Stimulated activated effector memory CD8-positive, alpha-beta T cell treated with anti-CD3 and anti-CD28 coated beads, Interleukin-12 subunit alpha, Interleukin-12 subunit beta, amount 100 ng/mL, for 72 hours (primary cell): ENCODE measurements at regions not wholly inside any gene's neighbourhood (a gene's known extent, or its start where the extent isn't known, plus 50 kb on each side); places are given as distances from the start of the nearest gene placed in this dataset.
"Not testable (repeated sequence)": the region's sequence is repeated elsewhere in the genome, so short reads cannot be mapped to it uniquely, and the experiment has no call there.

Experiments
- ATAC-seq: fragments of 150-1000 bp; cut with Tn5 transposase; 2 replicates; pipeline ENCODE4 v1.10.0; 2021
- DNase-seq, 2 donors: peaks; one replicate each; pipeline ENCODE4 v3.0.0; 2021 to 2022; ENCODE audit warnings: low spot score in 2 of 2
- H3K27ac Mint-ChIP-seq: one replicate; pipeline ENCODE4 v1.8.0; 2022; ENCODE audit warnings: mild to moderate bottlenecking, mixed read lengths
- H3K36me3 Mint-ChIP-seq: one replicate; pipeline ENCODE4 v1.8.0; 2022; ENCODE audit warnings: mild to moderate bottlenecking, mixed read lengths
- H3K4me1 Mint-ChIP-seq: one replicate; pipeline ENCODE4 v1.8.0; 2022; ENCODE audit warnings: mixed read lengths
- H3K4me3 Mint-ChIP-seq: one replicate; pipeline ENCODE4 v1.8.0; 2022; ENCODE audit warnings: mild to moderate bottlenecking, mixed read lengths
- H3K9me3 Mint-ChIP-seq: one replicate; pipeline ENCODE4 v1.8.0; 2022; ENCODE audit warnings: mixed read lengths

- H3K4me3 Mint-ChIP-seq: no peak overlapping the region
- no peaks in the 10 kb centered on the region for H3K9me3 Mint-ChIP-seq
- DNase-seq (no peak), ATAC-seq (no peak)
- H3K27ac Mint-ChIP-seq: no peak overlapping the region
- H3K36me3 Mint-ChIP-seq: no peaks in the 10 kb centered on the region
- no peaks in the 10 kb centered on the region for H3K4me1 Mint-ChIP-seq
Measured at GRCh38 chr14:21780429-21781084, 106.9 kb upstream of the OR4E1 start.

- Mint-ChIP-seq H3K27ac (no peak overlapping the region), H3K36me3 (peaks cover 5% of the 10 kb centered on the region), H3K4me1 (no peaks in the 10 kb centered on the region), H3K4me3 (no peak overlapping the region), H3K9me3 (no peaks in the 10 kb centered on the region)
- ATAC-seq (no peak), DNase-seq (no peak)
Measured at GRCh38 chr14:21771671-21772070, 98.1 kb upstream of the OR4E1 start.

- peak overlapping the region; percentile 32 for H3K27ac Mint-ChIP-seq
- no peaks in the 10 kb centered on the region for H3K9me3 Mint-ChIP-seq
- no peak for DNase-seq
- H3K4me3 Mint-ChIP-seq: peak overlapping the region; percentile 42
- no peaks in the 10 kb centered on the region for H3K4me1 Mint-ChIP-seq
- peaks cover 5% of the 10 kb centered on the region for H3K36me3 Mint-ChIP-seq
- ATAC-seq: no peak
Measured at GRCh38 chr14:21768875-21769257, 95.2 kb upstream of the OR4E1 start.

- peak; percentile 88 for ATAC-seq
- no peaks in the 10 kb centered on the region for H3K9me3 Mint-ChIP-seq
- H3K4me3 Mint-ChIP-seq: peak overlapping the region; percentile 42
- H3K36me3 Mint-ChIP-seq: peaks cover 5% of the 10 kb centered on the region
- DNase-seq: no peak
- peak overlapping the region; percentile 32 for H3K27ac Mint-ChIP-seq
- no peaks in the 10 kb centered on the region for H3K4me1 Mint-ChIP-seq
Measured at GRCh38 chr14:21768116-21768874, 94.7 kb upstream of the OR4E1 start.

GRCh38 chr14:21760360-21760759 is 86.7 kb upstream of the OR4E1 start:
- not testable (repeated sequence) for H3K9me3 Mint-ChIP-seq, H3K4me1 Mint-ChIP-seq, DNase-seq, H3K27ac Mint-ChIP-seq, H3K36me3 Mint-ChIP-seq, ATAC-seq, H3K4me3 Mint-ChIP-seq

- Mint-ChIP-seq H3K36me3 (no peaks in the 10 kb centered on the region), H3K4me1 (peaks cover 6% of the 10 kb centered on the region), H3K9me3 (no peaks in the 10 kb centered on the region), H3K4me3 (peak overlapping the region; percentile 38), H3K27ac (no peak overlapping the region)
- no peak for DNase-seq
- ATAC-seq: no peak
Measured at GRCh38 chr14:21749306-21749868, 75.8 kb upstream of the OR4E1 start.

GRCh38 chr14:21748869-21749303 is 75.3 kb upstream of the OR4E1 start:
- Mint-ChIP-seq H3K4me3 (peak overlapping the region; percentile 38), H3K4me1 (peaks cover 6% of the 10 kb centered on the region), H3K9me3 (no peaks in the 10 kb centered on the region), H3K36me3 (no peaks in the 10 kb centered on the region), H3K27ac (no peak overlapping the region)
- ATAC-seq (peak; percentile 85), DNase-seq (peak in 1 of 2 donors; percentile 12)

- Mint-ChIP-seq H3K27ac (no peak overlapping the region), H3K4me3 (peak overlapping the region; percentile 5)
Measured at GRCh38 chr14:21735639-21736307, 62.2 kb upstream of the OR4E1 start.

GRCh38 chr14:21735200-21735599 is 61.6 kb upstream of the OR4E1 start:
- Mint-ChIP-seq H3K36me3 (no peaks in the 10 kb centered on the region), H3K4me1 (no peaks in the 10 kb centered on the region), H3K9me3 (no peaks in the 10 kb centered on the region), H3K4me3 (peak overlapping the region; percentile 5), H3K27ac (no peak overlapping the region)
- no peak for ATAC-seq
- DNase-seq: no peak

More at GRCh38 chr14:21735639-21736307, 62.2 kb upstream of the OR4E1 start:
- ATAC-seq: peak; percentile 74
- Mint-ChIP-seq H3K36me3 (no peaks in the 10 kb centered on the region), H3K9me3 (no peaks in the 10 kb centered on the region), H3K4me1 (no peaks in the 10 kb centered on the region)
- DNase-seq: no peak

GRCh38 chr14:21734457-21735074 is 60.9 kb upstream of the OR4E1 start:
- H3K9me3 Mint-ChIP-seq: no peaks in the 10 kb centered on the region
- ATAC-seq: peak; percentile 53
- no peaks in the 10 kb centered on the region for H3K36me3 Mint-ChIP-seq
- H3K27ac Mint-ChIP-seq: no peak overlapping the region
- DNase-seq: no peak
- no peaks in the 10 kb centered on the region for H3K4me1 Mint-ChIP-seq
- peak overlapping the region; percentile 5 for H3K4me3 Mint-ChIP-seq

GRCh38 chr14:21729703-21730233 is 56.1 kb upstream of the OR4E1 start:
- H3K4me3 Mint-ChIP-seq: peak overlapping the region; percentile 13
- no peaks in the 10 kb centered on the region for H3K36me3 Mint-ChIP-seq
- H3K27ac Mint-ChIP-seq: no peak overlapping the region
- ATAC-seq: no peak
- DNase-seq: no peak
- H3K9me3 Mint-ChIP-seq: no peaks in the 10 kb centered on the region
- H3K4me1 Mint-ChIP-seq: no peaks in the 10 kb centered on the region

- DNase-seq: no peak
Measured at GRCh38 chr14:21725250-21725649, 51.6 kb upstream of the OR4E1 start.

GRCh38 chr14:21724090-21724973 is 50.7 kb upstream of the OR4E1 start:
- ATAC-seq: no peak
- Mint-ChIP-seq H3K27ac (no peak overlapping the region), H3K4me3 (peak overlapping the region; percentile 22)

More at GRCh38 chr14:21725250-21725649, 51.6 kb upstream of the OR4E1 start:
- Mint-ChIP-seq H3K9me3 (no peaks in the 10 kb centered on the region), H3K36me3 (no peaks in the 10 kb centered on the region), H3K4me3 (no peak overlapping the region), H3K4me1 (no peaks in the 10 kb centered on the region), H3K27ac (no peak overlapping the region)
- ATAC-seq: no peak

GRCh38 chr14:21723431-21724045 is 49.9 kb upstream of the OR4E1 start:
- ATAC-seq (peak; percentile 72), DNase-seq (no peak)
- no peaks in the 10 kb centered on the region for H3K9me3 Mint-ChIP-seq
- H3K4me1 Mint-ChIP-seq: no peaks in the 10 kb centered on the region
- no peak overlapping the region for H3K27ac Mint-ChIP-seq
- H3K36me3 Mint-ChIP-seq: no peaks in the 10 kb centered on the region
- H3K4me3 Mint-ChIP-seq: peak overlapping the region; percentile 22

More at GRCh38 chr14:21724090-21724973, 50.7 kb upstream of the OR4E1 start:
- no peaks in the 10 kb centered on the region for H3K9me3 Mint-ChIP-seq
- no peaks in the 10 kb centered on the region for H3K4me1 Mint-ChIP-seq
- DNase-seq: no peak
- no peaks in the 10 kb centered on the region for H3K36me3 Mint-ChIP-seq
